Activated T-cell treated with anti-CD3 and anti-CD28 coated beads, Interleukin-2, amount 50 U/mL, for 24 hours (primary cell): ENCODE measurements at regions not wholly inside any gene's neighbourhood (a gene's known extent, or its start where the extent isn't known, plus 50 kb on each side); places are given as distances from the start of the nearest gene placed in this dataset.
"Not testable (repeated sequence)": the region's sequence is repeated elsewhere in the genome, so short reads cannot be mapped to it uniquely, and the experiment has no call there.

Source experiments
- DNase-seq: peaks from one replicate; pipeline ENCODE4 v3.0.0-alpha.2; 2020
- H3K27ac Mint-ChIP-seq: 2 replicates; pipeline ENCODE4 v1.8.0; 2020; ENCODE audit warnings: mild to moderate bottlenecking, mixed read lengths
- H3K27me3 Mint-ChIP-seq: 2 replicates; pipeline ENCODE4 v1.8.0; 2020; ENCODE audit warnings: mixed read lengths
- H3K36me3 Mint-ChIP-seq: 2 replicates; pipeline ENCODE4 v1.8.0; 2020; ENCODE audit warnings: low read depth, mixed read lengths
- H3K4me1 Mint-ChIP-seq: 2 replicates; pipeline ENCODE4 v1.8.0; 2020; ENCODE audit warnings: low read depth, mixed read lengths
- H3K4me3 Mint-ChIP-seq: 2 replicates; pipeline ENCODE4 v1.8.0; 2020; ENCODE audit warnings: mild to moderate bottlenecking, moderate library complexity, mixed read lengths
- H3K9me3 Mint-ChIP-seq: 2 replicates; pipeline ENCODE4 v1.8.0; 2020; ENCODE audit warnings: mixed read lengths

GRCh38 chr17:37820995-37821713 is 76.3 kb upstream of the HNF1B start:
- no peak for DNase-seq
- H3K27me3 Mint-ChIP-seq = peaks cover 27% of the 10 kb centered on the region
- no peaks in the 10 kb centered on the region for H3K36me3 Mint-ChIP-seq
- H3K4me3 Mint-ChIP-seq = no peak overlapping the region
- H3K4me1 Mint-ChIP-seq = no peaks in the 10 kb centered on the region
- no peaks in the 10 kb centered on the region for H3K9me3 Mint-ChIP-seq
- no peak overlapping the region for H3K27ac Mint-ChIP-seq

DNA sequence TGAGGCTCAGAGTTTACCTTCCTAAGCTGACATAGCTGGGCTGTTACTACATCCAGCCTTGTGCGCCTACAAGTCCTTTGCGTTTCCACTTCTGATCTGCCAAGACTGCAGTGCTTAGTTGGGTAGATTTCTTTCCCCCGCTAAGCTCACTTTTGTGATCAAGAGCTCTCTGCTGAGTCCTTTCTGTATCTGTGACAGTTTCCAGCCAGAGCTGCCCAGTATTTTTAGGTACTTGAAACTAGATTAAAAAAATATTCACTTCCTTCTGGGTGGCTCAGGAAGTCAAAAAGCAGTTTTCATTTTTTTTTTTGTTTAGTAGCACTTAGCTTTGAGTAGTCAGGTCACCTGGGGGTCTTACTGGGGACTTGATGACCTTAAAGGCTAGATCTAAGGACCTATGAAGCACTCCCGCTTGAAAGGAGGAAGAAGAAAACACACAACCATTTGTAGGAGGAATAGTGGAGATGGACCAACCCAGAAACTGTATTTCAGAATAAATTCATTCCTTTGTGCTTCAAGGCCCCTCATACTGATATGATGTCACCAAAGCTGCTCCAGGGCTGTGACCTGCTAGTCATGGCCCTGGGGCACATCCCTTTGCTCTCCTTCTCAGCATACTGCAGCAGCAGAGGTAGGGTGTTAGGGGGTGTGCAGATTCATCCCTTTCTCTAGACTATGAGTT is 75.6 kb upstream of the HNF1B start:
- peaks cover 2% of the 10 kb centered on the region for H3K4me1 Mint-ChIP-seq
- H3K36me3 Mint-ChIP-seq = no peaks in the 10 kb centered on the region
- no peaks in the 10 kb centered on the region for H3K9me3 Mint-ChIP-seq
- H3K27ac Mint-ChIP-seq = no peak overlapping the region
- no peak for DNase-seq
- H3K27me3 Mint-ChIP-seq = peaks cover 27% of the 10 kb centered on the region
- H3K4me3 Mint-ChIP-seq = no peak overlapping the region

DNA sequence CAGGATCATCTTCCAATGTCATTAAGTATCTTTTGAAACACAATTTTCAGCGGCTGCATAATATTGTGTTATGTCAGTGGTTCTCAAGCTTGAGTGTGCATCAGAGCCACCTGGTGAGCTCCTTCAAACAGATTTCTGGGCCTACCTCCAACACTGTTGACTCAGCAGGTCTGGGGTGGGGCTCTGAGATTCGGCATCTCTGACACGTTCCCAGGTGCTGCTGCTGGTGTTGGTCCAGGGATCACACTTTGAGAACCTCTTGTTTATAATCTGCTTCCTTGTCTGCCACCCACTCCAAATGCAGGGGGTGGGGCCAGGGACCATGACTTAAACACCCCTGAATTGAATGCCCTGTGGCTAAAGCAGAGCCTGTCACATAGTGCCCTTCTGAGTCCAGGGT is 73.8 kb upstream of the HNF1B start:
- H3K9me3 Mint-ChIP-seq = no peaks in the 10 kb centered on the region
- H3K36me3 Mint-ChIP-seq = no peaks in the 10 kb centered on the region
- DNase-seq = no peak
- H3K4me1 Mint-ChIP-seq = peaks cover 2% of the 10 kb centered on the region
- H3K27ac Mint-ChIP-seq = no peak overlapping the region
- no peak overlapping the region for H3K4me3 Mint-ChIP-seq
- H3K27me3 Mint-ChIP-seq = peaks cover 34% of the 10 kb centered on the region

GRCh38 chr17:37816950-37817349 is 72.1 kb upstream of the HNF1B start:
- H3K9me3 Mint-ChIP-seq = no peaks in the 10 kb centered on the region
- H3K27me3 Mint-ChIP-seq = peaks cover 40% of the 10 kb centered on the region
- no peaks in the 10 kb centered on the region for H3K36me3 Mint-ChIP-seq
- no peak overlapping the region for H3K27ac Mint-ChIP-seq
- peaks cover 2% of the 10 kb centered on the region for H3K4me1 Mint-ChIP-seq
- H3K4me3 Mint-ChIP-seq = no peak overlapping the region
- no peak for DNase-seq

GRCh38 chr17:37815536-37815935 is 70.7 kb upstream of the HNF1B start:
- no peak for DNase-seq
- no peak overlapping the region for H3K4me3 Mint-ChIP-seq
- H3K27ac Mint-ChIP-seq = no peak overlapping the region
- H3K36me3 Mint-ChIP-seq = no peaks in the 10 kb centered on the region
- no peaks in the 10 kb centered on the region for H3K9me3 Mint-ChIP-seq
- peaks cover 46% of the 10 kb centered on the region for H3K27me3 Mint-ChIP-seq
- peaks cover 2% of the 10 kb centered on the region for H3K4me1 Mint-ChIP-seq

- peaks cover 2% of the 10 kb centered on the region for H3K4me1 Mint-ChIP-seq
- H3K4me3 Mint-ChIP-seq = no peak overlapping the region
- H3K27me3 Mint-ChIP-seq = peaks cover 40% of the 10 kb centered on the region
- H3K27ac Mint-ChIP-seq = no peak overlapping the region
- no peaks in the 10 kb centered on the region for H3K36me3 Mint-ChIP-seq
- H3K9me3 Mint-ChIP-seq = no peaks in the 10 kb centered on the region
- DNase-seq = no peak
These were observed 68.9 kb upstream of the HNF1B start for GRCh38 chr17:37813751-37814150.

DNA sequence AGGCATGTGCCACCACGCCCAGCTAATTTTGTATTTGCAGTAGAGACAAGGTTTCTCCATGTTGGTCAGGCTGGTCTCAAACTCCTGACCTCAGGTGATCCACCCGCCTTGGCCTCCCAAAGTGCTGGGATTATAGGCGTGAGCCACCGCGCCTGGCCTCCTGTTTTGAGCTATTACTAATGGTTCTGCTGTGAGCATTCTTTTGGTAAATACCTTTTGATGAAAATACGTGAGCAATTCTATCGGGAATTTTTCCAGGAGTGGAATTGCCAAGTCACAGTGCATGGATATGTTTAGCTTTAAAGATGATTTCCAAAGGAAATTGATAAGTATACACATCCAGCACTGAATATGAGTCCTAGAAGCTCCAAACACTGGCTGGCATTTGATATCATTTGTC is 64.0 kb upstream of the HNF1B start:
- not testable (repeated sequence) for DNase-seq, H3K36me3 Mint-ChIP-seq, H3K27ac Mint-ChIP-seq, H3K4me1 Mint-ChIP-seq, H3K9me3 Mint-ChIP-seq, H3K4me3 Mint-ChIP-seq
- peaks cover 20% of the 10 kb centered on the region for H3K27me3 Mint-ChIP-seq

- H3K4me1 Mint-ChIP-seq = no peaks in the 10 kb centered on the region
- H3K27me3 Mint-ChIP-seq = peaks cover 8% of the 10 kb centered on the region
- H3K27ac Mint-ChIP-seq = no peak overlapping the region
- H3K4me3 Mint-ChIP-seq = no peak overlapping the region
- no peak for DNase-seq
- no peaks in the 10 kb centered on the region for H3K36me3 Mint-ChIP-seq
- H3K9me3 Mint-ChIP-seq = no peaks in the 10 kb centered on the region
These were observed 58.0 kb upstream of the HNF1B start for GRCh38 chr17:37802712-37803416.

- Mint-ChIP-seq H3K27ac (no peak overlapping the region), H3K27me3 (peaks cover 12% of the 10 kb centered on the region), H3K4me3 (no peak overlapping the region), H3K36me3 (no peaks in the 10 kb centered on the region), H3K9me3 (no peaks in the 10 kb centered on the region), H3K4me1 (no peaks in the 10 kb centered on the region)
- no peak for DNase-seq
These were observed 57.3 kb upstream of the HNF1B start for GRCh38 chr17:37802061-37802595.

- DNase-seq = no peak
- H3K9me3 Mint-ChIP-seq = no peaks in the 10 kb centered on the region
- H3K27me3 Mint-ChIP-seq = peaks cover 17% of the 10 kb centered on the region
- no peaks in the 10 kb centered on the region for H3K36me3 Mint-ChIP-seq
- H3K4me1 Mint-ChIP-seq = no peaks in the 10 kb centered on the region
- no peak overlapping the region for H3K4me3 Mint-ChIP-seq
- no peak overlapping the region for H3K27ac Mint-ChIP-seq
These were observed 56.3 kb upstream of the HNF1B start for GRCh38 chr17:37801171-37801570.

DNA sequence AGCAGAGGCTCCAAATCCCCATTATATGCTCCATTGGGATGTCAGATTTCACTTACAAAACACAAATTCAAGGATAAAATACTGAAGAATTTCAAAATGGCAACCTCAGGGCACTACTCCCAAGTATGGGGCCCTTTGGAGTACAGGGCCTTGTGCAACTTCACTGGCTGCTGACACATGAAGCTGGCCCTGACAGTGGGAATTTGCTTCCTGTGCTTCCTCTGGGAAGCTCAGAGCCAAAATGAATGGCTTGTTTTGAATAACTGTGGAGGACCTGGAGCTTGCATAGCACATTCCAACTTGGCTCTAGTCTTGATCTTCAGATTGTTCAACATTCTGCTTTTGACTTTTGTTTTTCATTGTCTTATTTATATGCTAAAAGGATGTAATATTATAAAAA is 52.3 kb upstream of the HNF1B start:
- H3K27me3 Mint-ChIP-seq = peaks cover 20% of the 10 kb centered on the region
- H3K9me3 Mint-ChIP-seq = no peaks in the 10 kb centered on the region
- no peak overlapping the region for H3K27ac Mint-ChIP-seq
- no peak overlapping the region for H3K4me3 Mint-ChIP-seq
- DNase-seq = no peak
- H3K36me3 Mint-ChIP-seq = no peaks in the 10 kb centered on the region
- H3K4me1 Mint-ChIP-seq = no peaks in the 10 kb centered on the region

GRCh38 chr17:37796076-37796475 is 51.2 kb upstream of the HNF1B start:
- H3K4me3 Mint-ChIP-seq = no peak overlapping the region
- H3K27me3 Mint-ChIP-seq = peaks cover 25% of the 10 kb centered on the region
- DNase-seq = no peak
- no peaks in the 10 kb centered on the region for H3K36me3 Mint-ChIP-seq
- H3K9me3 Mint-ChIP-seq = no peaks in the 10 kb centered on the region
- H3K27ac Mint-ChIP-seq = no peak overlapping the region
- H3K4me1 Mint-ChIP-seq = peaks cover under 1% of the 10 kb centered on the region
